ENCODE measurements at regions not wholly inside any gene's neighbourhood (a gene's known extent, or its start where the extent isn't known, plus 50 kb on each side); places are given as distances from the start of the nearest gene placed in this dataset.

- TF ChIP-seq POLR2A (IDR thresholded peaks at IDR 0.05; ENCODE audit: low read length) (no peak), GATA1 (IDR thresholded peaks at IDR 0.05; ENCODE audit: low read depth, low read length) (no peak)
Measured at GRCh38 chr19:5224480-5224879, 116.1 kb downstream of the PTPRS start.
